PC-3 (cell line): ENCODE measurements at regions not wholly inside any gene's neighbourhood (a gene's known extent, or its start where the extent isn't known, plus 50 kb on each side); places are given as distances from the start of the nearest gene placed in this dataset.

ENCODE experiments used
- ATAC-seq: fragments of 200-7000 bp; cut with Tn5 transposase; 2 replicates; pipeline ENCODE4 v1.9.1; 2020; ENCODE audit warnings: mild to moderate bottlenecking, moderate library complexity
- BruUV-seq: library from RNA; stranded (reverse); fragments of 400-500 nt; replicated peaks from 2 replicates; lab custom pipeline; 2021; lab: Mats Ljungman, UMichigan
- CTCF ChIA-PET: fragments of 300-600 bp; sonication (Branson Sonifier 250); formaldehyde crosslinking; loops from one replicate; lab custom pipeline; 2022; ENCODE audit warnings: antibody characterized with exemption; lab: Charles Lee
- POLR2A ChIA-PET: fragments of 300-600 bp; sonication (Branson Sonifier 250); formaldehyde crosslinking; loops from one replicate; lab custom pipeline; 2022; ENCODE audit warnings: antibody characterized with exemption; ENCODE audit not compliant: unreplicated experiment; lab: Charles Lee
- DNase-seq: peaks from one replicate; pipeline ENCODE4 v3.0.0-alpha.2; 2015
- H2AFZ ChIP-seq: fragments of 300-600 bp; sonication (generic); 2 replicates; pipeline ENCODE4 v1.6.0; 2016; ENCODE audit warnings: antibody characterized with exemption, low read length
- H3F3A ChIP-seq: fragments of 300-600 bp; sonication (generic); one replicate; pipeline ENCODE4 v1.6.0; 2017; ENCODE audit warnings: antibody characterized with exemption, low read length, control low read depth, mild to moderate bottlenecking; ENCODE audit not compliant: unreplicated experiment
- H3K27ac ChIP-seq: fragments of 300-600 bp; sonication (generic); 2 replicates; pipeline ENCODE4 v1.5.1; 2016; ENCODE audit warnings: mild to moderate bottlenecking, low read length
- H3K27me3 ChIP-seq: fragments of 300-600 bp; sonication (generic); 2 replicates; pipeline ENCODE4 v1.6.1; 2016; ENCODE audit warnings: low read length, mixed read lengths
- H3K36me3 ChIP-seq: fragments of 300-600 bp; sonication (generic); 2 replicates; pipeline ENCODE4 v1.6.1; 2016; ENCODE audit warnings: low read depth, mixed run types, low read length, mixed read lengths
- H3K4me1 ChIP-seq: fragments of 300-600 bp; sonication (generic); 2 replicates; pipeline ENCODE4 v1.5.1; 2016; ENCODE audit warnings: low read length; ENCODE audit not compliant: insufficient read depth
- H3K4me2 ChIP-seq: fragments of 300-600 bp; sonication (generic); 2 replicates; pipeline ENCODE4 v1.6.0; 2016; ENCODE audit warnings: low read length
- H3K4me3 ChIP-seq: fragments of 300-600 bp; sonication (generic); 2 replicates; pipeline ENCODE4 v1.5.1; 2016; ENCODE audit warnings: mild to moderate bottlenecking, low read length, mixed read lengths
- H3K79me2 ChIP-seq: fragments of 300-600 bp; sonication (generic); 2 replicates; pipeline ENCODE4 v1.6.1; 2017; ENCODE audit warnings: low read length, mixed read lengths
- H3K9ac ChIP-seq: fragments of 300-600 bp; sonication (generic); 2 replicates; pipeline ENCODE4 v1.6.0; 2016; ENCODE audit warnings: mild to moderate bottlenecking, low read length
- H3K9me2 ChIP-seq: fragments of 300-600 bp; sonication (generic); replicated peaks from 2 replicates; pipeline ENCODE4 v1.6.1; 2016; ENCODE audit warnings: mixed run types, low read length, mixed read lengths
- H3K9me3 ChIP-seq: fragments of 300-600 bp; sonication (generic); 2 replicates; pipeline ENCODE4 v1.6.1; 2016; ENCODE audit warnings: low read length, mixed read lengths
- H4K20me1 ChIP-seq: fragments of 300-600 bp; sonication (generic); 2 replicates; pipeline ENCODE4 v1.6.1; 2016; ENCODE audit warnings: low read length, mixed read lengths
- CTCF ChIP-seq: fragments of 300-600 bp; sonication (generic); conservative IDR thresholded peaks from 2 replicates; pipeline ENCODE4 v1.5.1; 2017; ENCODE audit warnings: antibody characterized with exemption, low read depth, mild to moderate bottlenecking, low read length
- EZH2 ChIP-seq: fragments of 300-600 bp; sonication (generic); IDR thresholded peaks from one replicate; pipeline ENCODE4 v1.6.1; 2017; ENCODE audit warnings: antibody characterized with exemption, mild to moderate bottlenecking, low read length; ENCODE audit not compliant: unreplicated experiment
- EZH2phosphoT487 ChIP-seq: fragments of 300-600 bp; sonication (generic); IDR thresholded peaks from 2 replicates; pipeline ENCODE4 v1.6.1; 2018; ENCODE audit warnings: mild to moderate bottlenecking, antibody characterized with exemption, low read length, borderline replicate concordance
- intact Hi-C: fragments of 100-400 bp; cut with micrococcal nuclease; formaldehyde crosslinking; loops from 2 replicates; pipeline ENCODE4 v1.9.0; 2023

- Histone ChIP-seq H4K20me1 (no peaks in the 10 kb centered on the region), H3K9me3 (no peaks in the 10 kb centered on the region), H3K4me1 (no peaks in the 10 kb centered on the region), H3F3A (no peaks in the 10 kb centered on the region), H3K27ac (no peak overlapping the region), H3K9ac (no peak overlapping the region), H3K9me2 (no peaks in the 10 kb centered on the region), H3K36me3 (no peaks in the 10 kb centered on the region), H2AFZ (no peak overlapping the region), H3K27me3 (no peaks in the 10 kb centered on the region), H3K79me2 (no peaks in the 10 kb centered on the region), H3K4me2 (no peak overlapping the region), H3K4me3 (no peak overlapping the region)
- CTCF ChIA-PET = no interaction called here
- TF ChIP-seq EZH2 = no peak
- no peak for TF ChIP-seq CTCF
- TF ChIP-seq EZH2phosphoT487 = no peak
- ATAC-seq (no peak), DNase-seq (no peak)
- intact Hi-C loops = no loop called here
- BruUV-seq = no TSS peak
- POLR2A ChIA-PET = no interaction called here
Measured at GRCh38 chrX:117538178-117539089, 578.2 kb downstream of the KLHL13 start.

GRCh38 chrX:117532339-117532738 is 584.3 kb downstream of the KLHL13 start:
- H3K4me3 ChIP-seq = no peak overlapping the region
- intact Hi-C loops = no loop called here
- H3K27ac ChIP-seq = no peak overlapping the region
- no peak overlapping the region for H3K4me2 ChIP-seq
- H3K9me2 ChIP-seq = no peaks in the 10 kb centered on the region
- H3K36me3 ChIP-seq = no peaks in the 10 kb centered on the region
- H4K20me1 ChIP-seq = no peaks in the 10 kb centered on the region
- no peaks in the 10 kb centered on the region for H3K4me1 ChIP-seq
- TF ChIP-seq CTCF (no peak), EZH2phosphoT487 (no peak), EZH2 (no peak)
- no peaks in the 10 kb centered on the region for H3K79me2 ChIP-seq
- H3K9me3 ChIP-seq = no peaks in the 10 kb centered on the region
- H3K27me3 ChIP-seq = no peaks in the 10 kb centered on the region
- ChIA-PET POLR2A (no interaction called here), CTCF (no interaction called here)
- ATAC-seq (no peak), DNase-seq (no peak)
- BruUV-seq = no TSS peak
- no peaks in the 10 kb centered on the region for H3F3A ChIP-seq
- no peak overlapping the region for H3K9ac ChIP-seq
- no peak overlapping the region for H2AFZ ChIP-seq
